GM18507 (cell line): ENCODE measurements at regions not wholly inside any gene's neighbourhood (a gene's known extent, or its start where the extent isn't known, plus 50 kb on each side); places are given as distances from the start of the nearest gene placed in this dataset.
"Not testable (repeated sequence)": the region's sequence is repeated elsewhere in the genome, so short reads cannot be mapped to it uniquely, and the experiment has no call there.

Experiments
- DNase-seq: peaks from one replicate; pipeline ENCODE4 v3.0.0; 2011; ENCODE audit warnings: low read depth; ENCODE audit not compliant: insufficient read length; ENCODE audit errors: extremely low spot score
- FAIRE-seq: peaks from 2 replicates; lab custom pipeline; 2011; peaks lifted over from hg19 to GRCh38; lab: Jason Lieb, UNC

DNA sequence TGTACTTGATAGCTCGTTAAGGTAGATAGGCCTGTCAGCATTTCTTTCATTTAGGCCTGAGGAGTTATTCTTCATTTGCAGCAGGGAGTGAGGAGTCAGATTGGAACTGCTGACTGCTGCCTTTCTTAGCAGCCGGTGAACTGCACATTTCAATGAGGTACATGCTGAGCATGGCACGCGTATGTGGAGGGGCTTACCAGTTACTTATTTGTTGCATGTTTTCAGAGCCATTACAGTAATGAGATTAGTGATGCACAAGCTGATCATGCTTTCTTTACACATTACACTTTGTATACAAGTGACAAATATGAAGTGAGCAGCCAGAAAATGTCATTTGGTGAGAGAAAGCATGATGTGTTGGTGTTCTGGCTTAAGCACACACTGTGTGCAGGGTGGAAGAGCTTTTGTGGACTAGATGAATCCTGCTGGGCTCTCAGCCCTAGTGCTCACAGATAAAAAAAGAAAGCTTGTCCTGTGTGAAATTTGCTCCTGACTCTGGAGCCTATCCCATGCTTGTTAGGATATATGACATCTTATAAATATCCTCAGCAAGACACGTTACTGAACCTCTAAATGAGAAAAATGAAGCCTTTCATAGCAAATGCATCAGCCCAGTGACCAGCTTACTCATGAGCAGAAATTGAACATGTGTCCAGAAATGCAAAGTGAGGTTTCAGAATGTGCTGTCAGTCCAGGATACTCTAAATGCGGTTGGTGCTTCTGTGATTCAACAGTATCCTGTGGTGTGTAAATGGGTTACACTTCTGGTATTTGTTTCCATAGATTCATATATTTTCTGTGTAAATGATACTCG is 574.7 kb upstream of the ADGRL2 start:
- DNase-seq (no peak), FAIRE-seq (no peak)

DNA sequence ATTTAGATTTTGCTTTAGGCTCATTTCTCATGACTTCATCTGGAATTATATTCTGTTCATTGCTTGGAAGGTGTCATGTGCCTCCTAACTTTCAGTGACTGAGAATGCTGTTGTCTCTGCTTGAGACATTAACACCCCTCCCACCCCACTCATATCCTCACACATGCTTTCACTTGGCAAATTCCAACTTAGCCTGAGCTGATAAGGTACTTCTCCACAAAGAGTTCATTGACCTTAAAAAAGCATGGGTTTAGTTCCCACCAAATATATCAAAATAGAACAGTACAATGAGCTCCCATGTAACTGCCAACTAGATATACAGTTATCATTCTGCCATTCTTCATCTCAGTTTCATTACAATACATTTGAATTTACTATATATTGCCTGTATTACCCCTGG is 576.5 kb upstream of the ADGRL2 start:
- DNase-seq (no peak), FAIRE-seq (no peak)

DNA sequence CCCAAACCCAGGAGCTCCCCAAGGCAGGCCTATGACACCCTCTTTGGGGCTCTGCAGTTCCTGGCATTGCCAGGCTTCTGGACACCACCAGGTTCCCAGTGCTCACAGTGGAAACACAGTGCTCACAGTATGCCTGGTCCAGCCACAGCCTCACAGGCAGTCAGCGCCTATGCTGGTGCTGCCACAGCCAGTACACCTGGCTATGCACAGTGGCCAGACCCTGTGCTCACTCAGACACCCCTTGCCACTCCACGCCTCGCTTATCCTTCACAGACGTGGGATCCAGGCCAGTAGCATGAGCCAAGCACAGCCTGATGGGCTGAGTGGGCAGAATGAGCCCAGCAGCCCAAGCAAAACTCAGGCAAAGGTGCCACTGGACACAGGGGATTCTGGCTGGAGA is 579.2 kb upstream of the ADGRL2 start:
- no peak for FAIRE-seq
- DNase-seq, result no peak

DNA sequence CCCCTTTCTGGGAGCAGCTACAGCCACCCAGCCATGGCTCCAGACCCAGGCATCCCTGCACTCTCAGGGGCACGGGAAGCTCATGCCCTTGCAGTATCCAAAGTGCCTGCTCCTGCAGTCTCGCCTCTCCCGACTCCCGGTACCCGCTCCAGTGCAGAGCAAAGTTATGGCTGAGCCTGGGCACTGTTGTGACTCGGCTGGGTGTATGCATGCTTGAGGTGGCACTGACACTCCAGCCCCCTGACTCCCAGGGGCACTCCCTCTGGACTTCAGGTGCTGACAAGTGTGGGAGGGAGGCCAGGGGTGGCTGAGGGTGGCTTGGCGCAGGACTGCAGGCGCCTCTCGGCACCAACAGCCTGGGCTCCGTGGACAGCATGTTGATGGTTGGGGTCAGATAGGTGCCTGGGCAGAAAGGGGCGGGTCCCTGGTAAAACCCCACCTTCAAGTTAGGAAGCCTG is 580.1 kb upstream of the ADGRL2 start:
- DNase-seq, result no peak
- no peak for FAIRE-seq

DNA sequence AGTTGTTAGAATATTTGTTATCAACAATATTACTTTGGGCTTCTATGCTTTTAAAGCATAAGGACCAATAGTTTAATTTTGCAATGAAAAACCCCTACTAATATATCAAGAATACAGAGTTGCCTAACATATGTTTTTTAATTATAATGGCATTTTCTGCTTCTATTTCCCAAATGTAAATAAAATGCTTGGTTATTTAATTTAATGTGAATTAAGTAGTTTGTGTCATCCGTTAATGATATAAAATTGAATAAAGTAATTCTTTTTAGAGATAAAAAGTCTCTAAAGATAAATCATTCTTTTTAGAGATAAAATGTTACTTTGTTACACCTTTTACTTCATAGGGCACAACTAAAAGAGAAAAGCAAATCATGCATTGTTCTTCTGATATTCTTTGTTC is 583.7 kb upstream of the ADGRL2 start:
- DNase-seq (no peak), FAIRE-seq (no peak)

DNA sequence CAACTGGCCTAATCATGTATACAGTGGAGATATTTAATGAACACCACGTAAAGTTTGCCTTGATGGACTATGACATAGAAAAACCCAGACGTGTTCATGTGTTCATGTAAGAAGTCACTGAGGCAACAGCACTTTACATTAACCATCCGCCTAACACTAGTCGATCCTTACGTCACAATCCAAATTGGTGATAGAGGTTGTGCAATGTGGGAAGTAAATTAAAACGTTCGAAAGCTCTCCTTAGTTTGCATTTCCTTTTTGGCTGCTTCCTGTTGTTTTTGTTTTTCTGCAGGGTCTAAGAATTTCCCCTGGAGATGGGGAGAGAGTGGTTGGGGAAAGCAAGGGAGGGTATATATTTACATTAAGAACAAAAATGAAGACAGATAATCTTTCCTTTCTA is 587.5 kb upstream of the ADGRL2 start:
- no peak for DNase-seq
- FAIRE-seq, result no peak

DNA sequence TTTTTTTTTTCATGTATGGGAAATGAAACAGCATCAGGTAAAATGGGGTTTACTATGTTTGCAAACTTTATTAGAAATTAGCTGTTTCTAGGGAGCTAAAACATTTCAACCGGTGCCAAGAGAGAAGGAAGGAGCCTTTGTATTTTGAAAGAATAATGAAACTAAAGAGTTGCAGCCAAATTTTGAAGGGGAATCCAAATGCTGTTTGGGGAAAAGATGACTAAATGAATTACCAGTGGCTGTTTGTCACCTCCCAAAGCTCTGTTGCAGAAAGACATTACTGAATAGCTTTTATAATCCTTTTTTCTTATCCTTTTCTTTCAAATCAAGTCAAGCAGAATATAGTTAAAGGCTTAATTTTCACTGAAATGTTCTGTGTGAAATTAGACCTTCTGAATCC is 591.3 kb upstream of the ADGRL2 start:
- DNase-seq (no peak), FAIRE-seq (no peak)

DNA sequence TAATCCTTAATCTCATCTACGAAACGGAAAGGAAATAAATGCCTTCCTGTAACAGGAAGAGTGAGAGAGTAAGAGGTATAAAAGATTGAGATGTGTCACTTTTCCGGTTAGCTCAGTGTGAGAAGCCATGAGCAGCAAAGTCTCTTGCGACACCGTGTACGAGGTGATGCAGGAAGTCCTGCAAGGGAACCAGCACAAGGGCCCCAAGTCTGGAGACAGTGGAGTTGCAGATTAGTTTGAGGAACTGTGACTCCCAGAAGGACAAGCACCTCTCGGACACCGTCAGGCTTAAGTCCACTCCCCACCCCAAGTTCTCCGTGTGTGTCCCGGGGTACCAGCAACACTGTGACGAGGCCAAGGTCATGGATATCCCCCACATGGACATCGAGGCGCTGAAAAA is 592.3 kb upstream of the ADGRL2 start:
- DNase-seq (no peak), FAIRE-seq (no peak)

DNA sequence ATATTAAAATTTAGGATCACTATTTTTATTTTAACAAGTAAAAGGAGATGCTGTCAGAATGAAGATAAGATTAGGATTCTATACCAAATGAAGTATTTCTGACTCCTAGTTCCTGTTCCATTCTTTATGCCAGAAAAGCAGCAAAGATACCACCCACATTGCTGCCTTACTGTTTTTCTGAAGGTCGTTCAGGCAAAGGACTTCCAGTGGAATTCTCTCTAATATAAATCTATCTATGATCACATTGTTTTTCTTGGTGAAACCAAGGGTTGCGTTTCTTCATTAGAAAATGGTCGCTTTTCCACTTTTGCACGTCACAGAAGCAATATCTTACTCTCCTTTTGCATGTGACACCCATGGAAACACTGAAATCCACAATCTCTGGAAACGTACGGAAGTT is 594.8 kb upstream of the ADGRL2 start:
- DNase-seq (no peak), FAIRE-seq (no peak)

DNA sequence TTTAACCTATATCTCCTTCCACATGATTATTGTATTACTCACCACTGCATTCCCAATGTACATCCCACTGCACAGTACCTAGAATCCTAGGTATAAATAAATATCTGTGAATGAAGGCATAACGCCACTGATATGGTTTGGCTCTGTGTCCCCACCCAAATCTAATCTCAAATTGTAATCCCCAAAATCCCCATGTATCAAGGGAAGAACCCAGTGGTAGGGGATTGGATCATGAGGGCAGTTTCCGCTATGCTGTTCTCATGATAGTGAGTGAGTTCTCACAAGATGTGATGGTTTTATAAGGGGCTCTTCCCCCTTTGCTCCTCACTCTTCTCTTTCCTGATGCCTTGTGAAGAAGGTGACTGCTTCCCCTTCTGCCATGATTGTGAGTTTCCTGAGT is 599.0 kb upstream of the ADGRL2 start:
- DNase-seq (no peak), FAIRE-seq (no peak)

DNA sequence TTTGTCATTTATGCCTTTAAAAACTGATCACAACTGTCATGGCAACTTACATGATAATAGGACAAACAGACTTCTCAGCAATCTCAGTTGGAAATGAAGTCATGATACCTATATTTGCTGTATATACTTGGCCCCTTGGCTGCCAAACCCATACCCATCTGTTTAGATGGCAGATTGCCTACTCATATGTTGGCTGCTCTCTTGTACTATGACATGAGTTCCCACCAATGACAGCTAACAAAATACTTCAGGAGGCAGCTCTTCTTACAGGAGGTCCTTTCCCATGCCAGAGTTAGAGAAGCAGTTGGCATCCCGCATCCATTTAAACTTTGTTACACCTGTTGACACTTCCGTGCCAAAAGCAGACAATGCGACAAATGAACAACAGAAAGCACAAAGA is 603.1 kb upstream of the ADGRL2 start:
- DNase-seq (no peak), FAIRE-seq (no peak)

DNA sequence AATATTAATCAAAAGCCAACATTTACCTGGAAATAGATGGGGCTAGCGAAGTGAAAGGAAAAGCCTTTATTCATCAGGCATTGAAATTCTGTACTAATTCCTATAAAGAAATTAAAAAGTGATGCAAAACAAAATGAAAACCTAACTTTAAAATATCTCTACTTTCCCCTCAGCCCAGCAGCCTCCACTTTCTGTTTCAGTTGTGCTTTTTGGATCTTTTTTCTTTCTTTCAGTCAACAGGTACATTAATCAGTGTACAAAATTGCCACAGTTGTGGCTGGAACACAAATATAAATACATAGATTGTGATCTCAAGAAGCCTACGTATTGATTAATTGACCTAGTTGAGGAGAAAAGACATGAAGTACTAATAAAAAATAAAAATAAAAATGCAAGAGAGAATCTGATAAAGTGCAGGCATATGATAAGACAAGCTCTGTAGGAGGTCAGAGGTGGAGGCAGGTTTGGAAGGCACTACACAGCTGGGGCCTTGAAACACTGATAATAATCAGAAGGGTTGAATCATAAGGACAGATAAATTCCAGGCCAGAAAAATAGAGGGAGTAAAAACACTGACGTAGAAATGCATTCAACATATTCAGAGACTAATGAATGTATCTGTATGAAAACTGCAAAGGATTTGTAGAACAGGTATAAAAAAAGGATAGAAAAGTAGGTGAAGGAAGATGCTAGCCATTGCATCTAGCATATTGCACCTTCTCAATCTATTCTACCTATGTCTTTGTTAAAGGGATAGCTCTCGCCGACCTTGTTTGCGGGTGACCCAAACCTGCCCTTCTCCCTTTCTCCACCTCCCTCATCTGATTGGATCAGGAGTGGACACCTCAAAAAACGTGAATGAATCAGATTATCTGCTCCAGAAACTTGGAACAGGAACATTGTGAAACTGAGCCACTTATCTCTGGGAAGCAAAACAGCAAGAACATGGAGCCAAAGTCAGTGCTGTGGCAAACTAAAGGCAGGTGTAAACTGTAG is 607.8 kb upstream of the ADGRL2 start:
- no peak for DNase-seq
- no peak for FAIRE-seq

DNA sequence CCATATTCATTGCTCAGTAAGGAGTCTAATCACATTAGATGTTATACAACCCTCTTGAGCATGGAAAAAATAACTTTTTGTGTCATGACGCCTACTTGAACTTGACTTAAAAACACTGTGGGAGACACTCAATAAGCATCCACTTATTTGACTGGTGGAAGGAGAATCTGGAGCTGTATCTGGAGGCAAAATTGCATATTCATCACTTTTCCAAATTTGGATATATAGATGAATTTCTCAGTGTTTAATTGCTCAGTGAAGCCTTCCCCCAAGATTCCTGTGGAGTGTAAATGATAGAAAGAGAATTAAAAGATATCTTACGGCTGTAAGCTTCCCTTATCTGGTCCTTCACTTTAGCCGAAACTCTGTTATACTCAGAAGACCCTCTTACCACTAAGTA is 610.7 kb upstream of the ADGRL2 start:
- no peak for DNase-seq
- FAIRE-seq, result no peak

DNA sequence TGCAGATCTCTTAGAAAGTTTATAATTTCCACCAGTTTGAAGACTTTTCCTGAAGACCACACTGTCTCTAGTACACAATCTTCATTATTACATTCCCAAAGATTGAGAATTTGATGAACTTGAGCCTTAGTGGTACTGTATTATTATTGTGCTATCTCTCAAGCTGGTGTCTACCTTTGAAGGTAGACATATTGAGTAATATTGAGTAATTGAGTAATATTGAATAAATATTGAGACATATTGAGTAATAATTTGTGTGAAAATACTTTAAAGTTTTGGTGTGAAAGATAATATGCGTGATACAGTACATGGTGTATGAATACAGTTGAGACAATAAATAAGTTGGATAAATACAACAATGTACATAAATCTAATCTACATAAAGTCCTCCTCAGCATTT is 613.1 kb upstream of the ADGRL2 start:
- DNase-seq, result no peak
- no peak for FAIRE-seq

DNA sequence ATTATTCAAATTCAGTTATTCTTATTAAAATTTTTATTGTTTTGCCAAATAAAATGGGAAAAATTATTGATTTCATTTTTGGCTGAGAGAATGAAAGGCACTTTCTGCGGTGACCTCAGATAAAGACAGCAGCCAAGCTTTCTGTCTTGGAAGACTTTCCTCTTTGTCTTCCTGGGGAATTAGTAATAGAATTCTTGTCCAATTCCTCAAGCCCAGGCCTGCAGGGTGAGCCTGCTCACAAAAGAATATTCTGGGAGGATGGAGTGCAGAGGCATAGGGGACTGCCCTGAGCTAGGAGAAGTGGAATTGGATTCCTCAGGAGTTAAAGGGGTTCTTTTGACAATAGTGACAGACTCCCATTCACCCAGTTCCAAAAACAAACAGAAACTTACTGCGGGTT is 614.5 kb upstream of the ADGRL2 start:
- DNase-seq (no peak), FAIRE-seq (no peak)

DNA sequence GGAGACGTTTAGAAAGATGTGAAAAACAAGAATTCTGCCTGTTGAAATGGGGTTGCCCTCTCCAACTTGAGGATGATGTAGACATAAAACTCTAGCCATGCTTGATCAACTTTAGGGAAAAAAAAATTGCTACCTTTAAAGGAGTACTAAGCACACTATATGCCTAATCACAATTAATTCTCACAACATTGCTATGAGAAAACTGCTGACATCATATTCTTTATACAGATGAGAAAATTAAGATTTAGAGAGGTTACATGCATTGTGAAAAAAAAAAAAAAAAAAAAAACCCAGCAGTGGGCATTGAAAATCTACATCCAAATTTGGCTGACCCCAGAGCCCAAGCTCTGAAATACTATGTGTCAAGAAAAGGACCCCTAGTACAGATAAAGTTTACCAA is 617.2 kb upstream of the ADGRL2 start:
- FAIRE-seq (no peak), DNase-seq (no peak)

DNA sequence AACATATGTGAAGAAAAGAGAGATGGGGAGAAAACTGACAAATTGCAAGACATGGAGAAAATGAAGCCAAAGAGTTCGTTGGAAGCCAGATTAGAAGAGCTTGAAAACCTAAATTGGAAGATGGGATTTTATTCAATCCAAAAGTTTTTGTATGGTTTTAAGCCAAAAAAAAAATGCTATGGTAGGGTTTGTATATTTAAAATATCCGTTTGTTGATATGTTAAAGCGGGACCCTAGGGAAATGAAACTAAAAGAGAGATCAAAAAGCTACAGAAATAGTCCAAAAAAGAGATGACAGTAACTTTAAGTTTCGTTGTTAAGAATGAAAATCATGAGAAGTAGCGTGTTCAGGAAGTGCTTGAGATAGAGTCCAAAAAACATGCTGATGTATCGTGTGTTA is 617.7 kb upstream of the ADGRL2 start:
- FAIRE-seq, result no peak

DNA sequence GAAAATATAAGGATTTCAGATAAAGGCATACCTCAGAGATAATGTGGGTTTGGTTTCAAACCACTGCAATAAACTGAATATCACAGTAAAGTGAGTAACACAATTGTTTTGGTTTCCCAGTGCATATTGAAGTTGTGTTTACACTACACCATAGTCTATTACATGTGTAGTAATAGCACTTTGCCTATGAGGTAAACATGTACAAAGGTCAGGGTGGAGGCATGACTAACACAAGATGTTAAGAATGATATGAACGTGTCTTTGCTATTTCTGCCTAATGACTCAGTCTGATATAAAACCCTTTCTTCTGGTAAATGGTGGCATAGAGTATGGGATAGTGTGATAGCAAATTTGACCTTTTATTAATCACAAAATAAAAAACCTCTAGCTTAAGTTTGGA is 621.5 kb upstream of the ADGRL2 start:
- no peak for FAIRE-seq

More for the DNA sequence above, 617.7 kb upstream of the ADGRL2 start:
- DNase-seq, result no peak

DNA sequence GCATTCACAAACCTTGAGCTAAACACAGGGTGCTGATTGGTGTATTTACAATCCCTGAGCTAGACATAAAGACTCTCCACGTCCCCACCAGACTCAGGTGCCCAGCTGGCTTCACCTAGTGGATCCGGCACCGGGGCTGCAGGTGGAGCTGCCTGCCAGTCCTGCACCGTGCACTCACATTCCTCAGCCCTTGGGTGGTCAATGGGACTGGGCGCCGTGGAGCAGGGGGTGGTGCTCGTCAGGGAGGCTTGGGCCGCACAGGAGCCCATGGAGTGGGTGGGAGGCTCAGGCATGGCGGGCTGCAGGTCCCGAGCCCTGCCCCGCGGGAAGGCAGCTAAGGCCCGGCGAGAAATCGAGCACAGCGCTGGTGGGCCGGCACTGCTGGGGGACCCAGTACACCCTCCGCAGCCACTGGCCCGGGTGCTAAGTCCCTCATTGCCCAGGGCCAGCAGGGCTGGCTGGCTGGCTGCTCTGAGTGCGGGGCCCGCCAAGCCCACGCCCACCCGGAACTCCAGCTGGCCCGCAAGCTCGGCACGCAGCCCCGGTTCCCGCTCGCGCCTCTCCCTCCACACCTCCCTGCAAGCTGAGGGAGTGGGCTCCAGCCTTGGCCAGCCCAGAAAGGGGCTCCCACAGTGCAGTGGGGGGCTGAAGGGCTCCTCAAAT is 622.2 kb upstream of the ADGRL2 start:
- not testable (repeated sequence) for DNase-seq, FAIRE-seq

More for the DNA sequence above, 621.5 kb upstream of the ADGRL2 start:
- no peak for DNase-seq
